ENCODE measurements at regions not wholly inside any gene's neighbourhood (a gene's known extent, or its start where the extent isn't known, plus 50 kb on each side); places are given as distances from the start of the nearest gene placed in this dataset.
A peak's percentile ranks its signal among the peaks of the same experiment; 100 is the strongest.

DNA sequence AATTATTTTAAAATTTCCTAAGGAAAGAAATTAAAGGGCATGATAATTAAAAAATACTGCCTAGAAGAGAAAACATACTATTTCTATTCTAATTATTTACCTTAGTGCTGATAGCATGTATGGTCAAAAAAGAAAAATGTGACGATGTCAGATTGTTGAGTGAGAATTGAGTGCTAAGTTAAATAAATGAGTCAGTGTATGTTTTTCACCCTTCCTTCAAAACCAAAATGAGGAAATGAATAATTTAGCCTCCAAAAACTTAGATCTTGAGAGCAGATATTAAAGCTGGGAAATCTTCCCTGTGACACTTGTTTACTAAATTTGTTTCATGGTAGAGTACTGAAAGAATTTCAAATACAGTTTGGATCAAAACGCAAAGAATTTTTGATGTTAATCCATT is 58.6 kb upstream of the NYAP2 start:
- H3K4me3 ChIP-seq (ENCODE audit: low read length): no peak overlapping the region
- no peak for DNase-seq (ENCODE audit: low read depth, low spot score)

GRCh38 chr2:225337183-225337582 is 62.3 kb upstream of the NYAP2 start:
- H3K4me3 ChIP-seq (ENCODE audit: low read length): no peak overlapping the region
- no peak for DNase-seq (ENCODE audit: low read depth, low spot score)

- H3K4me3 ChIP-seq (ENCODE audit: low read length): no peak overlapping the region
- DNase-seq (ENCODE audit: low read depth, low spot score): no peak
Observed at GRCh38 chr2:225334514-225334913, 65.0 kb upstream of the NYAP2 start.

DNA sequence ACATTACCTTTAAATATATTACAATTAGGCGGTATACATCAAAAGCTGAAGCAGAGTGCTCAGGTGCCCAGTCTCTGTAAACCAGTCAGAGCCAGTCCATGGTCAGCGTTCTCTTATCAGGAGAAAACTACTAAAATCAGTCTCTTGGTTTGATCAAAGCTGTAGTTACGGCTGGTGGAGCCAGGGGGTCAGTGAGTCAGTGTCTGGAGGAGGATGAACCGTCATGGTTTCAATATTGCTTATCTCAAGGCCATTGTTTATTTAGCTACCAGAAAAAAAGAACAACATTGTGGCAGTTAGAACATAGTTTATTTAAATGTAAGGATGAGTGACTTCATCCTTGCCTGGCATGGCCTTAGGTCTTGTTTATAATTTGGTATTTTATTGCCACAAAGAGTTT is 71.3 kb upstream of the NYAP2 start:
- DNase-seq (ENCODE audit: low read depth, low spot score): no peak
- H3K4me3 ChIP-seq (ENCODE audit: low read length): no peak overlapping the region

GRCh38 chr2:225326969-225327368 is 72.5 kb upstream of the NYAP2 start:
- no peak for DNase-seq (ENCODE audit: low read depth, low spot score)

GRCh38 chr2:225319872-225320271 is 79.6 kb upstream of the NYAP2 start:
- DNase-seq (ENCODE audit: low read depth, low spot score): no peak
- H3K4me3 ChIP-seq (ENCODE audit: low read length): no peak overlapping the region

More at GRCh38 chr2:225326969-225327368, 72.5 kb upstream of the NYAP2 start:
- no peak overlapping the region for H3K4me3 ChIP-seq (ENCODE audit: low read length)

DNA sequence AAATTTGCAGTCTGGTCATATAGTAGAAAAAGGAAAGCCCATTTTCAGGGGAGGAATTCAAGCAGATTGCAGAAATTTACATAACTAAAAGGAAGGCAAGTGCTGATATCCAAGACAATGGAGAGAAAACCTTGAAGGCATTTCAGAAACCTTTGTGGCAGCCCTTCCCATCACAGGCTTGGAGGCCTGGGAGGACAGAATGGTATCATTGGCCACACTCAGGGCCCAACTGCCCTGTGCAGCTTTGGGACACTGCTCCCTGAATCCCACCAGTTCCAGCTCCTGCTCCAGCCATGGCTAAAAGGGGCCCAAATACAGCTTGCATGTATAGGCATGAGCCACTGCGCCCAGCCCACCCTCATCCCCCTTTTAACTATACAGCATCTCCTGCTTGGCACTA is 81.1 kb upstream of the NYAP2 start:
- DNase-seq (ENCODE audit: low read depth, low spot score): no peak
- no peak overlapping the region for H3K4me3 ChIP-seq (ENCODE audit: low read length)

DNA sequence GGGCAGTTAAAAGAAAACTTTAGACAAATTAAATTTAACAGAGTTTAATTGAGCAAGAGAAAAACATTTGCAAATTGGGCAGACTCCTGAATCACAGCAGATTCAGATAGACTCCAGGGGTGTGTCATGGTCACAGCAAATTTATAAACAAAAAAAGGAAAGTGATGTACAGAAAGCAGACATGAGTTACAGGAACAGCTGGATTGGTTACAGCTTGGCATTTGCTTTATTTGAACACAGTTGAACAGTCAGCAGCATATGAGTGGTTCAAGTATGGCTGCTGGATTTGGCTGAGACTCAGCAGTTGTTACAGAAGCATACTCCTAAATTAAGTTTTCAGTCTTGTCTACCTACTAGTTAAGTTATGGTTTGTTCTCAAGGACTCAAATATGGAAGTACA is 82.3 kb upstream of the NYAP2 start:
- DNase-seq (ENCODE audit: low read depth, low spot score): no peak
- no peak overlapping the region for H3K4me3 ChIP-seq (ENCODE audit: low read length)

GRCh38 chr2:225310745-225311144 is 88.8 kb upstream of the NYAP2 start:
- no peak for DNase-seq (ENCODE audit: low read depth, low spot score)
- no peak overlapping the region for H3K4me3 ChIP-seq (ENCODE audit: low read length)

GRCh38 chr2:225309516-225309915 is 90.0 kb upstream of the NYAP2 start:
- no peak for DNase-seq (ENCODE audit: low read depth, low spot score)
- H3K4me3 ChIP-seq (ENCODE audit: low read length): no peak overlapping the region

GRCh38 chr2:225296951-225297350 is 102.6 kb upstream of the NYAP2 start:
- no peak overlapping the region for H3K4me3 ChIP-seq (ENCODE audit: low read length)

GRCh38 chr2:225295102-225295501 is 104.4 kb upstream of the NYAP2 start:
- no peak for DNase-seq (ENCODE audit: low read depth, low spot score)
- H3K4me3 ChIP-seq (ENCODE audit: low read length): no peak overlapping the region

More at GRCh38 chr2:225296951-225297350, 102.6 kb upstream of the NYAP2 start:
- no peak for DNase-seq (ENCODE audit: low read depth, low spot score)

DNA sequence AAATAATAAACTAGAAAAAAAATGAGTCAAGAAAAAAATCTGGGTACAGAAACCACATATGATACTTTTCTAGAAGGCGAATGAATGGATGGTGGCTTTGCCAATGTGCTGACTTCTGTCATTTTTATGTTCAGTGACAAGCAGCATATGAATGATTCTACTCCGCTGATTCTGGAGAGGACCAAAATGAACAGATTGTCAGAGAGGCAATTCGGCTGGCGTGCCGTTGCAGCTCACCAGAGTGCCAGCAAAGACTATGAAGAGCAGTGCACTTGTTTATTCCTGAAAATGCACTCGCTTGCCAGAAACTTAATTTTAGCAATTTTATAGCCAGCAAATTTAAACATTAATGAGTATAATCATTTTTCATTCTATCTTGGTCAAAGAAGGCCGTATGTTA is 105.9 kb upstream of the NYAP2 start:
- no peak for DNase-seq (ENCODE audit: low read depth, low spot score)
- no peak overlapping the region for H3K4me3 ChIP-seq (ENCODE audit: low read length)

- no peak overlapping the region for H3K4me3 ChIP-seq (ENCODE audit: low read length)
- DNase-seq (ENCODE audit: low read depth, low spot score): no peak
Observed at GRCh38 chr2:225290757-225291400, 108.6 kb upstream of the NYAP2 start.

GRCh38 chr2:225289659-225290058 is 109.9 kb upstream of the NYAP2 start:
- no peak for DNase-seq (ENCODE audit: low read depth, low spot score)
- no peak overlapping the region for H3K4me3 ChIP-seq (ENCODE audit: low read length)

DNA sequence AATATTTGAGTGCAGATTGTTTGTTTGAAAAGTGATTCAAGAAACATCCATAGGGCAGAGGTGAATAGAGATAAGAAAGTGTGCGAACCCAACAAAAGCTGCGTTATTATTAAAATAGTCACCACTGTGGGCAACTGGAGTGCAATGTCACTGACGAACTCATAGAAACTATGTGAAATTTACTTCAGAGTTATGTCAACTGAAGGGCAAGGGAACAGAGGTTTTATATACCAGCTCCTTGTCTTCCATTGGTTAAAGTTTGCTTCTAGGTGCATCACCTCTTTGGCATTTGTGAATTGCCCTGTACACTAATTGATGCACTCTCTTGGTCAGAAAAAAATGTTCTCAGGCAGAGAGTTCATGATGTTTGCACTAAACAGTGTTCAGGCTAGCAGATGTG is 110.5 kb upstream of the NYAP2 start:
- H3K4me3 ChIP-seq (ENCODE audit: low read length): no peak overlapping the region
- no peak for DNase-seq (ENCODE audit: low read depth, low spot score)

- peak; percentile 15 for DNase-seq (ENCODE audit: low read depth, low spot score)
- no peak overlapping the region for H3K4me3 ChIP-seq (ENCODE audit: low read length)
Observed at GRCh38 chr2:225282858-225283710, 116.4 kb upstream of the NYAP2 start.

DNA sequence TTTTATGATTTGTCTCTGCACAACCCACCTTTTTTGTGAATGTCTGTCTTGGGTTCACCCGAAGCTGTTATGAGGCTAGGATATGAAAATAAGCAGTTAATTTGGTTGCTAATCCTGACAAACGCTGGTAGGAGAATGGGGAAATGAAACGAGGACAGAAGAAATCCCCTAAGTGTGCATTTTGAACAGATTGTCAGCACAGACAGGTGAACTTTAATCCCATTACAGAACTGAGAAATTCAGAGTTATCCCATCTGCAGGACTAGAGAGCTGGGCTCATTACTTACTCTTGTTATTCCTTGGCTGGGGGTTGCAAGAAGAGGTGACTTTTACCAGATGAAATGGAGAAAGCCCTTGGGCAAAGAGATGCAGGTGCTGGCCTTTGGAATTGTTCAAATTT is 123.3 kb upstream of the NYAP2 start:
- DNase-seq (ENCODE audit: low read depth, low spot score): no peak
- no peak overlapping the region for H3K4me3 ChIP-seq (ENCODE audit: low read length)

GRCh38 chr2:225275443-225275842 is 124.1 kb upstream of the NYAP2 start:
- H3K4me3 ChIP-seq (ENCODE audit: low read length): no peak overlapping the region
- DNase-seq (ENCODE audit: low read depth, low spot score): no peak

- no peak for DNase-seq (ENCODE audit: low read depth, low spot score)
- no peak overlapping the region for H3K4me3 ChIP-seq (ENCODE audit: low read length)
Observed at GRCh38 chr2:225274751-225275150, 124.8 kb upstream of the NYAP2 start.

DNA sequence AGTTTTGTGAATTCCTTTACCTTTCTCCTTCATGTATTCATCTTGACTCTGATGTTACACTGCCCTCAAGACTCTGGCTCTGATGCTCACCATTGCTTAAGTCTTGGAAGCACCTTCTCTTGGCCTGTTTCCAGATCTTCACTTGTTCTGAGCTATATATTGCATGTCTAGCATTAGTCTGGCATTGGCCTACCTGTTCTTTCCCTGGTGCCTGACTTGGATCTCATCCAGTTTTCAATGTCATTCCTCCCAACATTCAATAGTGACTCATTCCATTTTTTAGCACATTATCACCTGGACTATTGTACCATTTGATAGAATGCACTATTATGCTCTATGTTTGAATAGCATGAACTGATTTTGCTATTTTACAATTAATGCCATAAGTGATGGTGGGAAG is 127.3 kb upstream of the NYAP2 start:
- no peak for DNase-seq (ENCODE audit: low read depth, low spot score)
- H3K4me3 ChIP-seq (ENCODE audit: low read length): no peak overlapping the region

All from Jurkat, Clone E6-1 (cell line).